AG09319 (cell line): ENCODE measurements at regions not wholly inside any gene's neighbourhood (a gene's known extent, or its start where the extent isn't known, plus 50 kb on each side); places are given as distances from the start of the nearest gene placed in this dataset.

ENCODE experiments used
- DNase-seq: peaks from one replicate; pipeline ENCODE4 v3.0.0-alpha.2; 2010; ENCODE audit warnings: low read depth; ENCODE audit errors: extremely low read depth
- TF ChIP-seq, protein P1 (sequence below): IDR thresholded peaks from 2 replicates; pipeline ENCODE4 v1.5.1; 2011; ENCODE audit warnings: low read depth, mild to moderate bottlenecking, inconsistent platforms, low read length, moderate library complexity

DNA sequence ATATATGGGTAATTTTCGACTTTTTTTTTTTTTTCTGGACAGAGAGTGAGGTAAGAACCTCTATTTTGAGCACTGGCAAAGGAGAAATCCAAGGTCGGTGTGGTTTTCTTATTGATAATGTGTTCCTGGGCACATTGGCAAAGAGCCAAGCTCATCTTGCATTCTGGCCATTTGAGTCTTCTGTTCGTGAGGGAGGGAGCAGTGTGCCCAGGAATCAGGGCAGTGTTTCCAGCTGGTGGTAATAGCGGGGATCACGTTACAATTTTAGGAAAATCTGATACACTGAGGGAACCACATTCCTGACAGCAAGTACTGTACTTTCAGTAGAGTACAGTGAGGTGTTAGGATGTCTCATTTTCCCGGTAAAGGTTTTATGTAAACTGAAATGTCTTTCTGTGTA, 442.3 kb upstream of the MAP3K7 start:
- no peak for DNase-seq
- TF ChIP-seq, protein P1, sequence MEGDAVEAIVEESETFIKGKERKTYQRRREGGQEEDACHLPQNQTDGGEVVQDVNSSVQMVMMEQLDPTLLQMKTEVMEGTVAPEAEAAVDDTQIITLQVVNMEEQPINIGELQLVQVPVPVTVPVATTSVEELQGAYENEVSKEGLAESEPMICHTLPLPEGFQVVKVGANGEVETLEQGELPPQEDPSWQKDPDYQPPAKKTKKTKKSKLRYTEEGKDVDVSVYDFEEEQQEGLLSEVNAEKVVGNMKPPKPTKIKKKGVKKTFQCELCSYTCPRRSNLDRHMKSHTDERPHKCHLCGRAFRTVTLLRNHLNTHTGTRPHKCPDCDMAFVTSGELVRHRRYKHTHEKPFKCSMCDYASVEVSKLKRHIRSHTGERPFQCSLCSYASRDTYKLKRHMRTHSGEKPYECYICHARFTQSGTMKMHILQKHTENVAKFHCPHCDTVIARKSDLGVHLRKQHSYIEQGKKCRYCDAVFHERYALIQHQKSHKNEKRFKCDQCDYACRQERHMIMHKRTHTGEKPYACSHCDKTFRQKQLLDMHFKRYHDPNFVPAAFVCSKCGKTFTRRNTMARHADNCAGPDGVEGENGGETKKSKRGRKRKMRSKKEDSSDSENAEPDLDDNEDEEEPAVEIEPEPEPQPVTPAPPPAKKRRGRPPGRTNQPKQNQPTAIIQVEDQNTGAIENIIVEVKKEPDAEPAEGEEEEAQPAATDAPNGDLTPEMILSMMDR = no peak

DNA sequence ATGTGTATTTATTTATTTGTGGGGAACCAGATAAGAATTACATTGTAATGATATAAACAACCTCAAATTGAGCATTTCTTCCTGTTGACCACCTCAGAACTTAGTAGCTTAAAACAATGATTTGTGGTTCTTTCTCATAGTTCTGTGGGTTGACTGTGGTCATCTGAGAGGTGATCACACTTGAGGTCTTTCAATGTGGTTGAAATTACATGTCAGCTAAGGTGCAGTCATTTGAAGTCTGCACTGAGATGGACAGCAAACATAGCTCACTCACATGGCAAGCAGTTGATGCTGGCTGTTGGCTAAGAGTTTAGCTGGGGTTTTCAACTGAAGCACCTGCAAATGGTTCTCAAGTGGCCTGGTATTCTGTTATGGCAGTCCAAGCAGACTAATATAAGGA, 436.7 kb upstream of the MAP3K7 start:
- no peak for DNase-seq
- TF ChIP-seq, protein P1 = no peak

DNA sequence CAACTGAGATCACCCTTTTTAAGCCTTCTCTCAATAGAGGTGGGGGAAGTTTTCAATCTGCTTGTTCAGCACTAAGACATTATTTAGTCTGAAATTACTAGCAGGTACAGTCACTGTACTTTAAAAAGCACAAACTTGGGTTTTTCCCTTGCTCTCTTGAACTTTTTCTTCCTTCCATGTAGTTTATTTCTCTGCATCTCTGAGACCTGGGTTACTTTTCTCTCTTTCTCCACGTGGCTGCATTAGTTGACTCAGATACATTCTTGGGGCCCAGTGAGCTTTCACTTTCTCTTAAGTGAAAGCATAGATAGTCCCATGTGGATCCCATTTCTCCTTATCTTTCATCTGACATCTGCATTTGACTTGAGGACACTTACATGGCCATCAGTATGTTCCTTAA, 433.9 kb upstream of the MAP3K7 start:
- no peak for DNase-seq
- TF ChIP-seq, protein P1 = no peak

DNA sequence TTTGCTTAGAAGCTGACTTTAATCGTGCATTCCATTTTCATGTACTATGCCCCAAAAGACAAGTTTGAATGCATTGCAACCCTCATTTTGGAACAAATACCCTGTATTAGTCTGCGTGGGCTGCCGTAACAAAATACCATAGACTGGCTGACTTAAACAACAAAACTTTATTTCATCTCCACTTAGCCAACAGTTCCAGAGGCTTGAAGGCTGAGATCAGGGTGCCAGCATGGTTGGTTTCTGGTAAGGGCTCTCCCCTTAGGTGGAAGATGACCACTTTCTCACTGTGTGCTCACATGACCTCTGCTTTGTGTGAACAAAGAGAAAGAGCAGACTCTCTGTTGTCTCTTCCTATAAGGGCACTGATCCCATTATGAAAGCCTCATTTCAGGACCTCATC, 431.7 kb upstream of the MAP3K7 start:
- TF ChIP-seq, protein P1 = no peak
- DNase-seq = no peak

DNA sequence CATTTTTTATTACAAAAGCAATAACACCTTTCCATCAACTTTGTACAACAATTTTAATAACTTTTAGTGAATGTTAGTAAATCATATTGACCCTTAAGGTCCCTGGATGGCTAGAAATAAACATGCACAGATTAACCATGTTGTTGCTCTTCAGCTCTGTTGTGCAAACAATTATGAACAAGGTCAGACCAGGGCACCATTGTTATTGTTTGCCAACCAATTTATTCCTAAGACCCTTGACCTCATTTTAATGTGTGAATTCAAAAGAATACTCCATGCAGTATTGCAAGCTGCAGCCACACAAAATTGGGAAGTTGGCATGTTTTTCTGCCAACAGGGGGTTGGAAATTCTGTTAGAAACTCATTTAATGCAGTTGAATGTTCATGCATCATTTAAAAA, 426.6 kb upstream of the MAP3K7 start:
- TF ChIP-seq, protein P1 = no peak
- DNase-seq = no peak

DNA sequence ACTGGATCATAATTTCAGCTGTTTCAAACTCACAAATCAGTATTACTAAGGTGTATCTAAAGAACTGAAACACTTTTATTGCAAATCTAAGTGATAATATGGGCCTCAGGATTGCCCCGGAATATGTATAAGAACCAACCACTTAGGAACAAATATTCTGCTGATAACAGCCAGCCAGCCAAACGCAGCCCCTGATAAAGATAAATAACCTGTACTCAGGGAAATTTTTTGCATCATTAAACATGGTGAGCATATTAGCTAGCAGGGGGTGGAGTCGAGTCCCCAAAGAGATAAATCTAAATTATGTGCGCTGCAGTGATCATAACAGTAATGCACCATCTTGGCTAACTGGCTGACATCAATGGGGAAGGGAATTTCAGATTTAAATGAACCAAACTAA, 410.2 kb upstream of the MAP3K7 start:
- TF ChIP-seq, protein P1 = no peak
- no peak for DNase-seq

DNA sequence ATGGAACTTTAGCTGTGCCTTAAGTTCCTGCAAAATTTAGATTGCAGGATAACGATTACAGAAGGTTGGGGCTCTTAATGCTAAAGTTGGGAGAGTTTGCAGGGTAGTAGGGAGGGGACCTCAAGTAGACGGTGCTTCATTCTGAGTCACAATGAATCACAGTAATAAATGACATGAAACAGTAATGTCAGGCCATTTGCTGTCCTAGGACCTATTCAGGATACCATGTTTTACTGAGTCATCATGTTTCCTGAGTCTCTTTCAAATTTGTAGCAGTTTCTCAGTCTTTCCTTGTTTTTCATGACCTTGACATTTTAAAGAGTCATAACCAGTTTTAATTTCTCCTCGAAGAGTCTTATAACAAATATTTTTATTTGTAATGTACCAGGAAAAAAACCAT, 406.9 kb upstream of the MAP3K7 start:
- TF ChIP-seq, protein P1 = no peak
- no peak for DNase-seq

DNA sequence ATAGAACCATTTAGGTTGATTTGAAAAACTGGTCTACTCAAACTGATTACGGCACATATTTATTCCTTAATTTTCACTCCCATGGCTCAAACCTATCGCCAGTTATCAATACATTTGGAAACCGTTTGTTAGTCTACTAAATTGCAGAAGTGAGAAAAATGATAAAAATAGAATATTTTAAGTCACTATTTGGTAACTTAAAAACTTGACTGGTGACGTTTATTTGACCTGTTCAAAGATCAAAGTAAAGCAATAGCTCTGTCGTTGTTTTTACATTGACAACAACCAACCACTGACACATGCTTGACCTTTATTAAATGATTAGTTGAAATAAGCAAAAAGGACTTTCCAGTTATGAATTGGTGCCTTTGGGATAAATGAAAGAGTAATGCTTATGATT, 402.9 kb upstream of the MAP3K7 start:
- no peak for DNase-seq
- TF ChIP-seq, protein P1 = no peak
